ENCODE measurements at regions not wholly inside any gene's neighbourhood (a gene's known extent, or its start where the extent isn't known, plus 50 kb on each side); places are given as distances from the start of the nearest gene placed in this dataset.

DNA sequence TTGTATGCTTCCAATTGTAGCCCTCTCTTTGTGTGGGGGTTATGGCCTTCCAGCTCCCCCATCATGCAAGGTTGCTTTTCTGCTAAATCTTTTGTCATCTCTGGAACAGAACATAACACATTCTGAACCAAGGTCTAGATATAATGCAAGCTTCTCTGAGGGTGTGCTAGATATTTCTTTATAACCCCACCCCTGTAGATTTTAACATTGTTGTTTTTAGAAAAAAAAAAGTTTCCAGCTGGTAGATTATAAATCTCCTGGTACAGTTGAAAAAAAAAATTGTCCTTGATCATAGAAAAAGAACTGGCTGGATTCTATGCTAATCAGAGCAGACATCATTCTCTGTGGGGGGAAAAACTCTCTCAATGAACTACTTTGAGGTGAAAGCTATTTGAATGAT, 363.3 kb downstream of the METTL15 start:
- TF ChIP-seq CTCF (IDR thresholded peaks at IDR 0.05) = no peak
- no peak for TF ChIP-seq POLR2AphosphoS5 (IDR thresholded peaks at IDR 0.05)
- no peak for TF ChIP-seq POLR2A (IDR thresholded peaks at IDR 0.05)
- H3K9me3 ChIP-seq = no peaks in the 10 kb centered on the region
- no peak overlapping the region for H3K27ac ChIP-seq
- H3K4me3 ChIP-seq = no peak overlapping the region
- no peaks in the 10 kb centered on the region for H3K36me3 ChIP-seq
- H3K27me3 ChIP-seq = no peaks in the 10 kb centered on the region
- no peak for DNase-seq (ENCODE audit: low spot score in 2 of 2)
- H3K4me1 ChIP-seq = no peaks in the 10 kb centered on the region
- intact Hi-C loops (cut with DNase I; ENCODE audit: low total_unique reads) = no loop called here

DNA sequence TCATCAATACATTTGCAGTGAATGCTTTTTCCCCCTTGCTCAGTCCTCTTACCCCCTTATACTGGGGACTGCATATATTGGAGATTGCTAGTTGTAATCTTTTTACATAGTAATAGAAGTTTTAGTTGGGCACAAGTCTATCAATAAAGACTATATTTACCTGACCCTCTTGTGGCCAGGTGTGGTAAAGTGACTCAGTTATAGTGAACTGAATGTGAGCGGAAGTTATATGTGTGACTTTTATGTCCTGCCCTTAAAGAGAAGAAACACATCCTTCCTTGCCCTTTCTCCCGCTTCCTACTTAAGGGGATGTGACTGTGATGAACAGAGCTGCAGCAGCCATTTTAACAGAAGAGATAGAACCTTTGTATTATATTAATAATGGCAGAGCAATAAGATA, 362.0 kb downstream of the METTL15 start:
- DNase-seq (ENCODE audit: low spot score in 2 of 2) = no peak
- intact Hi-C loops (cut with DNase I; ENCODE audit: low total_unique reads) = no loop called here
- no peaks in the 10 kb centered on the region for H3K4me1 ChIP-seq
- H3K27me3 ChIP-seq = no peaks in the 10 kb centered on the region
- H3K9me3 ChIP-seq = no peaks in the 10 kb centered on the region
- TF ChIP-seq CTCF (IDR thresholded peaks at IDR 0.05) (no peak), POLR2AphosphoS5 (IDR thresholded peaks at IDR 0.05) (no peak), POLR2A (IDR thresholded peaks at IDR 0.05) (no peak)
- H3K27ac ChIP-seq = no peak overlapping the region
- no peak overlapping the region for H3K4me3 ChIP-seq
- no peaks in the 10 kb centered on the region for H3K36me3 ChIP-seq

- TF ChIP-seq POLR2A (IDR thresholded peaks at IDR 0.05) (no peak), POLR2AphosphoS5 (IDR thresholded peaks at IDR 0.05) (no peak), CTCF (IDR thresholded peaks at IDR 0.05) (no peak)
- intact Hi-C loops (cut with DNase I; ENCODE audit: low total_unique reads) = no loop called here
- no peak for DNase-seq (ENCODE audit: low spot score in 2 of 2)
- Histone ChIP-seq H3K4me3 (no peak overlapping the region), H3K4me1 (no peaks in the 10 kb centered on the region), H3K9me3 (no peaks in the 10 kb centered on the region), H3K36me3 (no peaks in the 10 kb centered on the region), H3K27me3 (no peaks in the 10 kb centered on the region), H3K27ac (no peak overlapping the region)
Measured at GRCh38 chr11:28466506-28466905, 358.3 kb downstream of the METTL15 start.

DNA sequence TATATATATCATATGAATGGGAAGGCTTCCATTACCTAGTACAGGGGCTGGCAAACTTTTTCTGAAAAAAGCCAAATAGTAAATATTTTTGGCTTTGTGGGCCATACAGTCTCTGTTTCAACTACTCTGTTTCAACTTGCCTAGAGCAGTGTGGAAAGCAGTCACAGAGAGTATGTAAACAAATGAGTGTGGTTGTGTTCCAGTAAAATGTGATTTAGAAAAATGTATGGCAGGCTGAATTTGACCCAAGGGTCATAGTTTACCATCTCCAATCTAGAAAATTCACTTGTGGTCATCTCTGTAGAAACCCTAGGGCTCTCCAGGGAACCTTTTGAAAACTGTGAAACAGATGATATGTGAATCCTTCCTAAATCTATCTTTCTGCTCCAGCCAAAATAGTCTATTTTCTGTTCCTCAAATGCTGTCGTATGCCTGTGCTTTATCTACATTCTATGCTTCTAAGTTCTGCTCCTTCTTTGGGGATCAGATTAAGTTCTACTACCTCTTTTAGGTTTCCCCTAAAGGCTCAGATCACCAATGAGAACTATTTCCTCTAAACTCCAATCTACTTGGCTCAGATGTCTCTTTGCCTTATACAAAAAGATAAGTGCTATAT, 356.2 kb downstream of the METTL15 start:
- Histone ChIP-seq H3K4me3 (no peak overlapping the region), H3K9me3 (no peaks in the 10 kb centered on the region), H3K27me3 (no peaks in the 10 kb centered on the region), H3K4me1 (no peaks in the 10 kb centered on the region), H3K36me3 (no peaks in the 10 kb centered on the region), H3K27ac (no peak overlapping the region)
- DNase-seq (ENCODE audit: low spot score in 2 of 2) = no peak
- TF ChIP-seq POLR2AphosphoS5 (IDR thresholded peaks at IDR 0.05) (no peak), CTCF (IDR thresholded peaks at IDR 0.05) (no peak), POLR2A (IDR thresholded peaks at IDR 0.05) (no peak)
- intact Hi-C loops (cut with DNase I; ENCODE audit: low total_unique reads) = no loop called here

DNA sequence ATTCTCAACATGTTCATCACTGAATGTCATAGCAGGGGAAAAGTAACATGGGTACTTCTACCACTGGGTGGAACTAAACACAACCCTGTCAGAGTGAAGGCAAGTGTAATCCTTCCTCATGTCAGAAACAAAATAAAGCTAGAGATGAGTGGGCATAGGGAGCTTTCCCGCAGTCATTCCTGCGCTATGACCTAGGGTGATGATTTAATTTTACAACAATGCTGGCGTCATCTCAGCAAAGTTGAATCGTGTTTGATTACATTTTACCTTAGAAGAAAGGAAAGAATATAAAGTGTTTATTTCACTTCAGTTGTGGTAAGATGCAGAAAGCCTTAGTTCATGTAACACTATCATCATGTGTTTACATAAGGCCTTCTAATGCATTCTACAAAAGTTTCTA, 355.6 kb downstream of the METTL15 start:
- Histone ChIP-seq H3K4me3 (no peak overlapping the region), H3K4me1 (no peaks in the 10 kb centered on the region), H3K36me3 (no peaks in the 10 kb centered on the region), H3K9me3 (no peaks in the 10 kb centered on the region), H3K27ac (no peak overlapping the region), H3K27me3 (no peaks in the 10 kb centered on the region)
- no peak for DNase-seq (ENCODE audit: low spot score in 2 of 2)
- TF ChIP-seq CTCF (IDR thresholded peaks at IDR 0.05) = no peak
- no peak for TF ChIP-seq POLR2A (IDR thresholded peaks at IDR 0.05)
- no peak for TF ChIP-seq POLR2AphosphoS5 (IDR thresholded peaks at IDR 0.05)
- intact Hi-C loops (cut with DNase I; ENCODE audit: low total_unique reads) = no loop called here

Data from breast epithelium (tissue), 4 donors.